Activated CD4-positive, alpha-beta T cell treated with anti-CD3 and anti-CD28 coated beads, Interleukin-2, amount 50 U/mL, for 48 hours (primary cell): ENCODE measurements at regions not wholly inside any gene's neighbourhood (a gene's known extent, or its start where the extent isn't known, plus 50 kb on each side); places are given as distances from the start of the nearest gene placed in this dataset.

ENCODE experiments used
- DNase-seq, 2 experiments: peaks; one replicate each; pipeline ENCODE4 v3.0.0-alpha.2; 2020

- DNase-seq, result no peak
Observed at GRCh38 chr5:96058084-96058483, 96.4 kb upstream of the ELL2 start.

DNA sequence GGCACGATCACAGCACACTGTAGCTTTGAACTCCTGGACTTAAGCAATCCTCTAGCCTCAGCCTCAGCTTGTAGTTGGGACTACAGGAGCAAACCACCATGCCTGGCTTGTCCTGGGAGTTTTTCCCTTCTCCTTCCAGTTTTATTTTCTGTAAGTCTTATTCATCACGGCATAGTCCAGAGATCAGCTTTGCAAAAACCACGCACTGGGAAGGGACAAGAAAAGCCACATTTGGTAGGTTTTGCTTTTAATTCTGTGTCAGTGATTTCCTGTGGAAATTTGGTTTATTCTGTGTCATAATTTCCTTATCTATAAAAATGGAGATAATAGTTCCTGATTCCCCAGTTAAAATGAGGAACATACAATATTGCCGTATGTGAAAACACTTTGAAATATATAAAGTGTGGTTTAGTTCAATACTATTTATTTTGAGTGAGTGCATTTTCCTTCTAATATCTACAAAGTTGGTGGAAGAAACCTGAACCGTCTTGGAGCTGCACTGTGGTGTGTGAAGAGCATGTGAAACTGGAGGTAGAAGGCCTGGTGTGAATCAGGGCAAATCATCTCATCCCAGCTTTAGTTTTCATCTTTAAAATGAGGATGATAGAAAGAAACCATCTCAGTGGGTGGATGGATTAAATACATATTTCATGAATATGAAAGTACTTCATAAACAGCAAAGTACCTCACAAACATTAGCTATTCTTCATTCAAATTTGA lies 92.8 kb upstream of the ELL2 start:
- no peak for DNase-seq

- DNase-seq, result no peak
Observed at GRCh38 chr5:96053063-96053735, 91.5 kb upstream of the ELL2 start.

- DNase-seq, result no peak
Observed at GRCh38 chr5:96052374-96052773, 90.7 kb upstream of the ELL2 start.

DNA sequence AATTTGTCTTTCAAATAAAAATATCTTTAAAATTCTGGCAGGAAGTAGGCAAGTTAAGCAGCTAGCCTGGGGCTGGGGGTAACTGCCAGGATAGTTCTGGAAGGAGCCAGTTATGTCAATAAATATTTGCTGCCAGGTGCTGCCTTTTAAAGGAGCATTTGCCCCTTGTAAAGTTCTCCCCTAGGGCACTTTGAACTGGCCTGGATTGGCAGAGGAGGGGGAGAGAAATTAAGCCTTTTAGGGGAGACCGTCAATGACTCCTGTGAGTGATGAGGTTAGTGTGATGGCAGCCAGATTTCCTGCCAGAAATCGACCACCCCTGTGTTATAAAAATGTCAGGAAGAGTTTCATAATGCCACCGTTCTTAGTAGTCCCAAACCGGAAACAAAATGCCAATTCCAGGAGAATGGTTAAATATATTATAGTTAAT lies 89.8 kb upstream of the ELL2 start:
- DNase-seq, result no peak

DNA sequence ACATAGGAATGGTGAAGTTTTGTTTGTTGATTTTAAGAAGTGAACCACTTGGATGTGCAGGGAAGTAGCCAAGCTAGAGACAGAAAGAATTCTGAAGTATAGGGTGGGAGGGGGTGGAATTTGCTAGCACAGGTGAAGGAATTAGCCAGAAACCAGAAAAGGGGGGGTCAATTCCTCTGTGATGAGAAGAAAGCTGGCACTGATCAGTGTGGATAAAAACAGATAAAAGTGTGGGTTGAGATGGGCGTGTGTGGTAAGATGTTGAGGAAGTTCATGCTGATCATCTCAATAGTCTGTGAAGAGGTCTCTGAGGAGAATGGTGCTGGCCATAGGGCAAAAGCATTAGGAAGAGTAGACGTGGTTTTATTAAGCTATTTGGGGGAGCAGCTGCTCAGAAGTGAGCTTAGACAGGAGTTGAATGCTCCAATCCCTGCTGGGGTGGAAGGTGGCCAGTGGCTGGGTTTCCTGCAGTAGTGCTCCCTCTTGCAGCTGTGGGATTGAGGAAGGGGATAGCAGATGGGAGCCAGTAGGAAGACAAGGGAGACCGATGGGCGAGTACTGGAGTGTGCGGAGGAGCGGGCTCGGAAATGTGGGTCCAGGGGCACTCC lies 88.7 kb upstream of the ELL2 start:
- DNase-seq, result no peak

DNA sequence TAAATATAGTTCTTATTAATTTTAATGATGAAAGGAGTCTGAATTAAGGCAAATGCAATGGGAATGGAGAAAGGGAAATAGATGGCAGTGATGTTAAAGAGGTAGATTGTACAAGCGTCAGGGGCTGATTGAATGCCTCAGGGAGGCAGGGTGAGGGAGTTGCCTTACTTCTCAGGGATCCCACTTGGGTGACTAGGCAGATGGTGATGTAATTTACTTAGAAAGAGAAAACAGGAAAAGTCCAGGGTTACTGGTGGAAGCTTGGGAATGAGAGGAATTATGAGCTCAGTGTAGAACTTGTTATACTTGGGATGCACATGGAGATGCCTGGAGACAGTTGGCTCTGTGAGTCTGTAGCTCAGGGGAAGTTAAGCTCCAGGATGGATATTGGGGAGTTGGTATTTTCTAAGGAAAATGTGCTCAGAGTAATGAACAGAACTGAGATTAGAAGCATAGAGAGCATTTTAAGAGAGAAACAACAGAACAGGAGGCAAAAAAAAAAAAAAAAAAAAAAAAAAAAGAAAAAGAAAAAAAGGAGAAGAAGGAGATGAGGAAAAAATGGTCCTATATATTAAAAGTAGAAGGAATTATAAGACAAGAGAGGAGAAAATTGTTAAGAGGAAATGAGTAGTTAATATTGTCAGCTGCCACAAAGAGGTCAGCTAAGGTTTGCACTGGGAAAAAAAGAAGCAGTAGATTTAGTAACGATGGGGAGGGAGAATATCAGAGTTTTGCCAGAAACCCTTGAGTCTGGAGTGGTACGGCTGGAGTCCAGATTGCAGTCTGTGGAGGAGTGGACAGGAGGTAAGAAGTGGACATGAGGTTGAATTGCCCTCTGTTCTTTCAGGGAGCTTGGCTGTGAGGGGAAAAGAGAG lies 88.0 kb upstream of the ELL2 start:
- no peak for DNase-seq

DNA sequence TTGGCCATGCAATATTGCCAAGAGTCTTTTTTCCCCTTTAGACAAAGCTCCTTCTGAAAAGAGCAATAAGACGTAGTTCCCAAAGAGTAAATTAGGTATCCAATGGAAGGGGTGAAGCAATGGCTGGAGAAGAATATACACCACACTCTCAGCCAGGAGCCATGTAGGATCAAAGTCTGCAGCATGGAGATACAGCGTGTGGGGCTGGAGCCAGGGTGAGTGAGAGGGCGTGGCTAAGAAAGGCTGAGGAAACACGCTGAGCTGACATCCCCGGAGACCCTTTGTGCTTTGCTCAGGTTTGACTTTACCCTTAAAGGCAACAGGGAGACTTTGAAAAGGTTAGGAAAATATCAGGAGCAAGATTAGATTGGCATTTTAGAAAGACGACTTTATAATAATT lies 87.1 kb upstream of the ELL2 start:
- no peak for DNase-seq

DNA sequence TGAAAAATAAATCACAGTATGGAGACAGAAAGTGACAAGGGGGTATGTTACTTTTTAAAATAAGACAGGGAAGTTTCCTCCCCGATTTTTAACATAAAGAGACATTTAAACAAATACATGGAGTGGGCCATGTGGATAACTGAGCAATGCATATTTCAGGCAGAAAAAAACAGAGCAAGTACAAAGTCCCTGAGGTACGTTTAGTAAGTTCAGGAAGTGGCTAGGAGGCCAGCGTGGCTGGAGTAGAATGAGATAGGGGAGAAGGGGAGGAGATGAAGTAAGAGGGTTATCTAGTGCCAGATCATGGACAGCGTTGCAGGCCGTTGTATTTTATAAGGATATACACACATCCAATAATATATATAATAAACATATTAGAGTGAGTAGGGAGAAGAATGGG lies 84.2 kb upstream of the ELL2 start:
- DNase-seq, result no peak

- no peak for DNase-seq
Observed at GRCh38 chr5:96043446-96043845, 81.8 kb upstream of the ELL2 start.

DNA sequence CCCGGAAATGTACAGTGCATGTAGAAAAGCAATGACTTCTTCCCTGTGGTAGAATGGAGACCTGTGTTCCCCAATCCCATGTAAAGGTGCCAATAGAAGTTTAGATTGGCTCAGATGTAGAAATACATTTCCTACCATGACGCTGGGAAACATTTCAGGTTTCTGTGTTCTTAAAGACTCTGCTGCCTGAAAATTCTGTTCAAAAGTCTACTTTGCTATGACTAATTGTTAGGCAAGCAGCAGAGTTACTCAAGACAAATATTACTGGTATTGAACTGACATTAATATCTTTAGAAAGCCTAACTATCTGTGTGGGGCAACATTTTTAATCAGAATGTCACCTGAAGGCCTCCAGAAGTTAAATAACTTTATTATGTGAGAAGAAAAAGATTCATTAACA lies 75.5 kb upstream of the ELL2 start:
- no peak for DNase-seq

DNA sequence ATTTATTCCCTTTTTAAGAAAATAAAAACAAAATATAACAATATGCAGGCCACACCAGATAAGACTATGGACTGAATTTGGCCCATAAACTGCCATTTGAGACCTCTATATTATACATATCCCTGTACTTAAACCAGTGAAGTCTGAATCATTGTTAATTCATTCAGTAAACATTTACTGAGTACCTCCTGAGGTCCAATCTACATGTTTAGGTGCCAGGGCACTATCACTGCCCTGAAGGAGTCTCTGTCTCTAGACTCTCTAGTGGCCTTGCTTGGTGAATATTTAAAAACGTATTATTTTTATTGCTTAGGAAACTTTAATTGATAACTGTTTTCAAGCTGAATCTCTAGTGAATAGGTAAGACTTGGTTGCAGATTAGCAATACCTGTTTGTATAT lies 74.7 kb upstream of the ELL2 start:
- no peak for DNase-seq

DNA sequence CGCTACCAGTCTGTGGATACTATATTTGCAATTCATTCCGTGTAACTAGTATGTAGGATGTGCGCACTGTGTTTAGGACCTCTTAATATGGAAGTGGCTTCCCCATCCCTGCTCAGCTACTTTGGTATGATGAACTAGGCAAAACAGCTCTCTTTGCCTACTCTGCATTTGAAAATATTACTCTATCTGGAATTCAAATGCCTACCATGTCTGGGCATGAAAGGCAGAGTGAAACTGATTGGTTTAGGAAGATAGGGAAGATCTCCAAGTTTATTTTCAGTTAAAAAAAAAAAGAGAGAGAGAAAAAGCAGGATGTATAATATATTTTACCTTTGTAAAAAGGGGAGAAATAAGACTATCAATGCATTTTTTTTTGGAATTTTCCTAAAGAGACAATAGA lies 74.1 kb upstream of the ELL2 start:
- no peak for DNase-seq

DNA sequence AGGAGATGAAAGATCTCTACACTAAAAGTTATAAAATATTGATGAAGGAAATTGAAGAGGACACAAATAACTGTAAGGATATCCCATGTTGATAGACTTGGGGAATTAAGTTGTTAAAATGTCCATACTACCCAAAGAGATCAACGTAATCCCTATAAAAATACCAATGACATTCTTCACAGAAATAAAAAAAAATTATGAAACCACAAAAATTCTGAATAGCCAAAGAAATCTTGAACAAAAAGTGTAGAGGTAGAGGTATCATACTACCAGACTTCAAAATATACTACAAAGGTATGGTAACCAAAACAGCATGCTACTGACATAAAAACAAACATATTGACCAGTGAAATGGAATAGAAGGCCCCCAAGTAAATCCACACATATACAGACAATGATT lies 71.5 kb upstream of the ELL2 start:
- DNase-seq, result no peak

DNA sequence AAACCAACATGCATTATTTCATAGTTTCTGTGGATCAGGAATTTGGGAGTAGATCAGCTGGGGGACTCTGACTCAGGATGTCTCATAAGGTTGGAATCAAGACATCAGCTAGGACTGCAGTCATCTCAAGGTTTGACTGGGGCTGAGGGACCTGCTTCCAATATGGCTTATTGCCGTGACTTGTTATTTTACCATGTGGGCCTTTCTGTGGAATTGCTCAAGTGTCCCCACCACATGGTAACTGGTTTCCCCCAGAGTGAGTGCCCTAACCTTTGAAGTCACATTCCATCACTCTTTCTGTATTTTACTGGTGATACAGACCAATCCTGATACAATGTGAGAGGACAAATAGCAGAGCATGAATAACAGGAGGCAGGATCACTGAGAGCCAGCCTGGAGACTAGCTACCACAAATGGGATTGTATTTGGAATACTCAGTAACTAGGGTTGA lies 70.2 kb upstream of the ELL2 start:
- no peak for DNase-seq

DNA sequence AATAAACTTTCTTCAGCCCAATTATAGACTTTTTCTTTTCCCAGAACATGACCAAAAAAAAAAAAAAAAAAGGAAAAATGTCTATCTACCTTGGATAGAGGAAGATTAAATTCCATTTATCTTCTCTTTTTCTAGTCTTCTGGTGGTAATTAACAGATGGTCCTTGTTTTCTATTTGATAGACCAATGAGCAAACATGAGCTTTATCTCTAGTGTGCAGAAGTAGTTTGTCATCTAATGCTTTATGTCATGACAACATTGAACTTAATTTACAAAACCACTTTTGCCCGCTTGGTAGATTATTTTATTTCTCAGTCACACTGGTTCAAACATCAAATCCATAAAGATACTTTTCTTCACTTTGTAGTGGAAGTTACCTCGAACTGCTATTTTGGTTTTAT lies 69.5 kb upstream of the ELL2 start:
- DNase-seq, result no peak

- no peak for DNase-seq
Observed at GRCh38 chr5:96026406-96027041, 64.9 kb upstream of the ELL2 start.

DNA sequence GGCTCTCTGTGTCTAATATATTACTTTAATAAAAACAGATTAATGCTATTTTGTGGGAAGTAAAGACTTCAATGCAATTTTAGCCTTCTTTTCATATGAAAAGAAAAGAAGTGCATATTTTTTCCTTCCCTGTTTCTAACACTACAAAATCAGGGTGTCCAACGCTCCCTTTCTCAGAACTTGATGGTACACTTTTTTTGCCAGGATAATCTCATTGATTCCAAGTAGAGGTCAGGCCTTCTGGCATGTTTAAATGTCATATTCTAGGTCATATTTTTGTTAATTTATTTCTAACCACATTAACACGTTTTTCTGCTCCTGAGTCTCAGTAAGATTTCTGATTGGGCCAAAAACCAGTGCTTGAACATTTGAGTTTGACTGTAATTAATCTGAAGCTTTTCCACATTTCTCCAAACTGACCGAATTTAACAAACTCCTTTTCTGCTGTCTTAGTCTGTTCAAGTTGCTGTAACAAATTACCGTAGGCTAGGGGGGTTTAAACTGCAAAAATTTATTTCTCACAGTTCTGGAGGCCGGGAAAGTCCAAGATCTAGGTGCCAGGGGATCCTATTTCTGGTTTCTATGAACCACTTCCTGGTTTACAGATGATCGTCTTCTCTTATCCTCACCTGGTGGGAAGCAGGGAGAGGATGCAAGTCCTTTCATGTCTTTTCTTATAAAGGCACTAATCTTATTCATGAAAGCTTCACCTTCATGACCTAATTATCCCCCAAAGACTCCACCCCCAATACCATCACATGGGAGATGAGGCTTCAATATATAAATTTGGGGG lies 63.2 kb upstream of the ELL2 start:
- no peak for DNase-seq

DNA sequence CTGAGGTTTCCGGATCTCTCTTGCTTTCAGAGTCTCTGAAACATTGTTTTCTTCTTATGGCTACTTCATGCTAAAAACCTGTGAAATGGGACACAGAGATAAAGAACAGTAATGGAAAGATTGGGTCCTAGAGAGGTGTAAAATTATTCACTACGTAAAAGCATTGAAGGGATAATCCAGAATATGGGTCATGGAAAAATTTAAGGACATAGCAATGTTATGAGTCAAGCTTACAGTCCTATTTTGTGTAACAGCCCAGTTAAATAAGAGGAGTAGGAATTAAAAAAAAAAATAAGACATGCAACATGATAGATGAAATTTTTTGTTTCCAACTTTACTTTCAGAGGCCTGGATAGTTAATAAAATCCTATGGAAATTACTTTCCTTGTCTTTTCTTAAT lies 61.9 kb upstream of the ELL2 start:
- no peak for DNase-seq

- DNase-seq, result no peak
Observed at GRCh38 chr5:96022971-96023370, 61.3 kb upstream of the ELL2 start.

GRCh38 chr5:96017951-96018350 lies 56.3 kb upstream of the ELL2 start:
- DNase-seq, result no peak

- DNase-seq, result no peak
Observed at GRCh38 chr5:96016216-96016615, 54.6 kb upstream of the ELL2 start.
